Spleen (tissue), 11 donors: ENCODE measurements at regions not wholly inside any gene's neighbourhood (a gene's known extent, or its start where the extent isn't known, plus 50 kb on each side); places are given as distances from the start of the nearest gene placed in this dataset.

ENCODE experiments used
- DNase-seq: peaks from one replicate; pipeline ENCODE4 v3.0.0-alpha.2; 2020
- H3K27ac ChIP-seq, 8 donors: fragments of 200-600 bp; sonication (generic) in 7 of 8; 1 replicate in 4 of 8; 2 replicates in 4 of 8; pipeline versions ENCODE4 v1.5.0 to v1.8.0; 2016 to 2021; ENCODE audit warnings: inconsistent platforms in 4 of 8, mild to moderate bottlenecking in 4 of 8, moderate library complexity in 1 of 8
- H3K27me3 ChIP-seq, 7 donors: fragments of 200-600 bp; sonication (generic) in 6 of 7; replicated peaks in 1 of 7; 1 replicate in 4 of 7; 2 replicates in 3 of 7; pipeline versions ENCODE4 v1.5.0 to v1.8.0; 2016 to 2021; ENCODE audit warnings: inconsistent platforms in 3 of 7, mild to moderate bottlenecking in 1 of 7
- H3K36me3 ChIP-seq, 6 donors: fragments of 200-600 bp; sonication (generic) in 5 of 6; 1 replicate in 4 of 6; 2 replicates in 2 of 6; pipeline versions ENCODE4 v1.5.0 to v1.8.0; 2016 to 2021; ENCODE audit warnings: inconsistent platforms in 2 of 6
- H3K4me1 ChIP-seq, 6 donors: fragments of 200-600 bp; sonication (generic) in 5 of 6; 1 replicate in 3 of 6; 2 replicates in 3 of 6; pipeline versions ENCODE4 v1.5.0 to v1.8.0; 2016 to 2021; ENCODE audit warnings: inconsistent platforms in 3 of 6
- H3K4me3 ChIP-seq, 8 donors: fragments of 200-600 bp; sonication (generic) in 7 of 8; 1 replicate in 4 of 8; 2 replicates in 4 of 8; pipeline versions ENCODE4 v1.5.0 to v1.8.0; 2016 to 2021; ENCODE audit warnings: inconsistent platforms in 4 of 8, mild to moderate bottlenecking in 4 of 8, moderate library complexity in 2 of 8
- H3K9me3 ChIP-seq, 8 donors: fragments of 200-600 bp; sonication (generic) in 7 of 8; 1 replicate in 4 of 8; 2 replicates in 4 of 8; pipeline versions ENCODE4 v1.5.0 to v1.8.0; 2016 to 2021; ENCODE audit warnings: inconsistent platforms in 4 of 8
- POLR2A ChIP-seq, 3 donors: fragments of 450-650 bp; IDR thresholded peaks; one replicate each; pipeline ENCODE4 v1.5.1; 2017; ENCODE audit warnings: antibody characterized with exemption in 3 of 3, mild to moderate bottlenecking in 1 of 3
- POLR2AphosphoS5 ChIP-seq, 3 donors: sonication (generic); formaldehyde crosslinking; IDR thresholded peaks; one replicate each; pipeline ENCODE4 v1.5.1; 2017; ENCODE audit warnings: antibody characterized with exemption in 3 of 3
- WGBS, 5 donors: extraction: QIAGEN DNeasy Blood & Tissue Kit in 3 of 5; methylation state at CpG; one replicate each; pipeline versions ENCODE4 v1.1.5 to v1.1.7; 2013 to 2018; 5-methylcytosine and 5-hydroxymethylcytosine counted together
- intact Hi-C: fragments of 100-400 bp; cut with DNase I; formaldehyde crosslinking; loops from one replicate; pipeline ENCODE4 v1.15.0; 2023; ENCODE audit warnings: low total_unique reads
- TF ChIP-seq, protein P1 (sequence below), 11 experiments: fragments of 200-600 bp in 7 of 11; fragments of 450-650 bp in 4 of 11; sonication (generic) in 4 of 11; IDR thresholded peaks in 8 of 11; conservative IDR thresholded peaks in 3 of 11; 1 replicate in 7 of 11; 2 replicates in 4 of 11; pipeline versions ENCODE4 v1.4.0 to v1.8.0; 2016 to 2021; ENCODE audit warnings: antibody characterized with exemption in 11 of 11, inconsistent platforms in 4 of 11, mild to moderate bottlenecking in 1 of 11
- donor health status: healthy with polysubstance abuse.
- donor health status: DM: no; HTN: no; CAD: no; lungs with moderate emphysema.
- donor health status: DM: no; HTN: no; CAD: no.
- donor health status: Bipolar disorder and iron deficiency.
- donor health status: healthy.
- donor health status: DM: no; HTN: no; CAD: no.
- donor health status: DM: yes; HTN: yes; CAD: no.

- no peaks in the 10 kb centered on the region for H3K36me3 ChIP-seq
- H3K27me3 ChIP-seq, result no peaks in the 10 kb centered on the region
- no peaks in the 10 kb centered on the region for H3K9me3 ChIP-seq
- no peak overlapping the region for H3K4me3 ChIP-seq
- DNase-seq, result no peak
- H3K4me1 ChIP-seq, result no peaks in the 10 kb centered on the region
- intact Hi-C loops, result no loop called here
- TF ChIP-seq POLR2AphosphoS5 (IDR thresholded peaks at IDR 0.05) (no peak), POLR2A (IDR thresholded peaks at IDR 0.05) (no peak)
- TF ChIP-seq, protein P1, sequence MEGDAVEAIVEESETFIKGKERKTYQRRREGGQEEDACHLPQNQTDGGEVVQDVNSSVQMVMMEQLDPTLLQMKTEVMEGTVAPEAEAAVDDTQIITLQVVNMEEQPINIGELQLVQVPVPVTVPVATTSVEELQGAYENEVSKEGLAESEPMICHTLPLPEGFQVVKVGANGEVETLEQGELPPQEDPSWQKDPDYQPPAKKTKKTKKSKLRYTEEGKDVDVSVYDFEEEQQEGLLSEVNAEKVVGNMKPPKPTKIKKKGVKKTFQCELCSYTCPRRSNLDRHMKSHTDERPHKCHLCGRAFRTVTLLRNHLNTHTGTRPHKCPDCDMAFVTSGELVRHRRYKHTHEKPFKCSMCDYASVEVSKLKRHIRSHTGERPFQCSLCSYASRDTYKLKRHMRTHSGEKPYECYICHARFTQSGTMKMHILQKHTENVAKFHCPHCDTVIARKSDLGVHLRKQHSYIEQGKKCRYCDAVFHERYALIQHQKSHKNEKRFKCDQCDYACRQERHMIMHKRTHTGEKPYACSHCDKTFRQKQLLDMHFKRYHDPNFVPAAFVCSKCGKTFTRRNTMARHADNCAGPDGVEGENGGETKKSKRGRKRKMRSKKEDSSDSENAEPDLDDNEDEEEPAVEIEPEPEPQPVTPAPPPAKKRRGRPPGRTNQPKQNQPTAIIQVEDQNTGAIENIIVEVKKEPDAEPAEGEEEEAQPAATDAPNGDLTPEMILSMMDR (IDR thresholded peaks at IDR 0.05 in 8 of 11, conservative IDR thresholded peaks at IDR 0.05 in 3 of 11), result no peak
- 85 to 94% (median 90%) methylated on average over 2 of the region's 2 CpGs for WGBS, 5 donors
- H3K27ac ChIP-seq, result no peak overlapping the region
These were observed 508.7 kb upstream of the TENM4 start for GRCh38 chr11:79949574-79949973.

- H3K27me3 ChIP-seq, result no peaks in the 10 kb centered on the region
- no peak overlapping the region for H3K27ac ChIP-seq
- H3K4me1 ChIP-seq, result no peaks in the 10 kb centered on the region
- H3K36me3 ChIP-seq, result no peaks in the 10 kb centered on the region
- no peak for DNase-seq
- intact Hi-C loops, result no loop called here
- H3K4me3 ChIP-seq, result no peak overlapping the region
- TF ChIP-seq, protein P1 (IDR thresholded peaks at IDR 0.05 in 8 of 11, conservative IDR thresholded peaks at IDR 0.05 in 3 of 11), result no peak
- H3K9me3 ChIP-seq, result no peaks in the 10 kb centered on the region
- WGBS, 5 donors, result 83 to 94% (median 87%) methylated on average over 2 of the region's 2 CpGs
These were observed 501.8 kb upstream of the TENM4 start for GRCh38 chr11:79942646-79943045.

DNA sequence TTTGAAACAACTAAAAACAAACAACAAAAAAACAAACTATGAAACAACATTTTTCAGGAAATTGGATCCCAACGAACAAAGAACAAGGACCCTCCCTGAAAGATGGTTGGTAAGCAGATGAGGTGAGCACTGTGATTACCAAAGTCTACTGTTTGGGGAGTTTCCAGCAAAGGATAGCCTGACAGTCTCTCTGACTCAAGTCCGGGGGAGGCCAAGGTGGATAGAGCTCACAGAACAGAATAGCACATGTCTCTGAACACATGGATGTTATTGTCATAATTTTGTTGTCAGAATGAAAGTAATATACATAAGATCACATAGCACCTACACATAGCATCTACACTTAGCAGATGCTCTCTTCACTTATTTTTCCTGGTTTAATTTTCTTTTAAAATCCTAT, 501.3 kb upstream of the TENM4 start:
- H3K4me3 ChIP-seq, result no peak overlapping the region
- WGBS, 5 donors, result 64 to 77% (median 69%) methylated on average over 2 of the region's 2 CpGs
- H3K9me3 ChIP-seq, result no peaks in the 10 kb centered on the region
- TF ChIP-seq, protein P1 (IDR thresholded peaks at IDR 0.05 in 8 of 11, conservative IDR thresholded peaks at IDR 0.05 in 3 of 11), result no peak
- TF ChIP-seq POLR2AphosphoS5 (IDR thresholded peaks at IDR 0.05), result no peak
- TF ChIP-seq POLR2A (IDR thresholded peaks at IDR 0.05), result no peak
- no peaks in the 10 kb centered on the region for H3K36me3 ChIP-seq
- intact Hi-C loops, result no loop called here
- H3K27me3 ChIP-seq, result no peaks in the 10 kb centered on the region
- no peaks in the 10 kb centered on the region for H3K4me1 ChIP-seq
- DNase-seq, result no peak
- H3K27ac ChIP-seq, result no peak overlapping the region

DNA sequence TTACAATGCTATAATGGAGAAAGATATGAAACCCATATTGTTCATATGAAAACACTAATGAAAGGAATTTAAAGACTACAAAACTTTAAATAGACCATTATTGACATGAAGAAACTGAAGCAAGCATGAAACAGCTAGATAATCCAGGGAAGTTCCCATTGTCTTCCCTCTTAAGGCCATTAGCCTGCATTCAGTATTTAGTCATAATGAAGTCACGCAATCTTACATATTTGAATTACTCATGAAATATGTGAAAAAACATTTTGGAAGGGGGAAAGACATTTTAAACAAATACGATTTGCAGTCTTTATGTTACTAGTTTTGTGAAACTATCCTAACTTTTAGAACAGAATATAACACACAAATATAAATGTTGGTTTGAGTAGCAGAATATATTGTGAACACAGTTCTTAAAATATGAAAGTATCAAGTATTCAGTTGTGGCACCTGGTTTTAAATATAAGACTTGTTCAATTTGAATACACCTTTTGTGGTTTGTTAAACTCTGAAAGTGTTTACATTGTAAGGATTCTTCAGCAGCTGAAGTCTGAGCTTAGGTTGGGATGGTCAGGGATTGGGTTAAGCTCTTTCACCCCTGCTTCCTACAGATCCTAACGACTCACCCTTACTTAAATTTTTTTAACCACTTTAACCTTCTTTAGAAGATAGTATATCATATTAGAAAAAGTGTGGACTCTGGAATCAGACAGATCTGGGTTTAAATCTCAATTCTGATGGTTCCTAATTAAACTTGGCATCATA, 500.3 kb upstream of the TENM4 start:
- Histone ChIP-seq H3K27me3 (no peaks in the 10 kb centered on the region), H3K9me3 (peaks cover 0 to 3% (median 0%) of the 10 kb centered on the region in 8 donors), H3K4me1 (no peaks in the 10 kb centered on the region), H3K4me3 (no peak overlapping the region), H3K36me3 (no peaks in the 10 kb centered on the region), H3K27ac (no peak overlapping the region)
- TF ChIP-seq POLR2A (IDR thresholded peaks at IDR 0.05) (no peak), POLR2AphosphoS5 (IDR thresholded peaks at IDR 0.05) (no peak)
- TF ChIP-seq, protein P1 (IDR thresholded peaks at IDR 0.05 in 8 of 11, conservative IDR thresholded peaks at IDR 0.05 in 3 of 11), result no peak
- 62 to 82% (median 70%) methylated on average over 3 of the region's 3 CpGs for WGBS, 5 donors
- no peak for DNase-seq
- intact Hi-C loops, result no loop called here
